Effector CD8-positive, alpha-beta T cell (primary cell): ENCODE measurements at regions not wholly inside any gene's neighbourhood (a gene's known extent, or its start where the extent isn't known, plus 50 kb on each side); places are given as distances from the start of the nearest gene placed in this dataset.

Experiments
- DNase-seq: peaks from one replicate; lab custom pipeline; 2025; lab: John Stamatoyannopoulos, UW

GRCh38 chr3:102156426-102156825 is 278.4 kb upstream of the ZPLD1 start:
- no peak for DNase-seq

- DNase-seq: no peak
These were observed 276.6 kb upstream of the ZPLD1 start for GRCh38 chr3:102158080-102158740.

GRCh38 chr3:102159810-102160451 is 274.9 kb upstream of the ZPLD1 start:
- no peak for DNase-seq

- no peak for DNase-seq
These were observed 273.3 kb upstream of the ZPLD1 start for GRCh38 chr3:102161384-102162006.

- DNase-seq: no peak
These were observed 272.6 kb upstream of the ZPLD1 start for GRCh38 chr3:102162251-102162650.

GRCh38 chr3:102163039-102163817 is 271.6 kb upstream of the ZPLD1 start:
- no peak for DNase-seq

- no peak for DNase-seq
These were observed 271.0 kb upstream of the ZPLD1 start for GRCh38 chr3:102163818-102164154.

GRCh38 chr3:102165367-102165766 is 269.4 kb upstream of the ZPLD1 start:
- no peak for DNase-seq

GRCh38 chr3:102169915-102170479 is 264.8 kb upstream of the ZPLD1 start:
- no peak for DNase-seq

GRCh38 chr3:102170545-102170944 is 264.3 kb upstream of the ZPLD1 start:
- no peak for DNase-seq

- DNase-seq: no peak
These were observed 260.5 kb upstream of the ZPLD1 start for GRCh38 chr3:102174312-102174712.

GRCh38 chr3:102174832-102175374 is 259.9 kb upstream of the ZPLD1 start:
- no peak for DNase-seq

- no peak for DNase-seq
These were observed 258.3 kb upstream of the ZPLD1 start for GRCh38 chr3:102176333-102177050.

GRCh38 chr3:102177075-102177755 is 257.6 kb upstream of the ZPLD1 start:
- DNase-seq: no peak

- no peak for DNase-seq
These were observed 256.0 kb upstream of the ZPLD1 start for GRCh38 chr3:102178817-102179216.

GRCh38 chr3:102179326-102180177 is 255.3 kb upstream of the ZPLD1 start:
- no peak for DNase-seq

GRCh38 chr3:102180280-102180931 is 254.4 kb upstream of the ZPLD1 start:
- no peak for DNase-seq

GRCh38 chr3:102181175-102181920 is 253.5 kb upstream of the ZPLD1 start:
- DNase-seq: no peak

GRCh38 chr3:102182162-102182561 is 252.7 kb upstream of the ZPLD1 start:
- DNase-seq: no peak
